Astrocyte (in vitro differentiated cells and primary cell): ENCODE measurements at regions not wholly inside any gene's neighbourhood (a gene's known extent, or its start where the extent isn't known, plus 50 kb on each side); places are given as distances from the start of the nearest gene placed in this dataset.

ENCODE experiments used
- DNase-seq: peaks from one replicate; pipeline ENCODE4 v3.0.0-alpha.2; 2010; ENCODE audit warnings: low read depth
- FAIRE-seq: peaks from 2 replicates; lab custom pipeline; 2011; peaks lifted over from hg19 to GRCh38; lab: Jason Lieb, UNC
- H2AFZ ChIP-seq: 2 replicates; pipeline ENCODE4 v1.6.0; 2012; ENCODE audit warnings: low read depth, low read length, inconsistent platforms
- H3K27ac ChIP-seq: 2 replicates; pipeline ENCODE4 v1.5.1; 2011; ENCODE audit warnings: low read depth, low read length, inconsistent platforms
- H3K27me3 ChIP-seq: 2 replicates; pipeline ENCODE4 v1.6.0; 2011; ENCODE audit warnings: low read length, inconsistent platforms; ENCODE audit not compliant: insufficient read depth
- H3K36me3 ChIP-seq: 2 replicates; pipeline ENCODE4 v1.5.1; 2011; ENCODE audit warnings: low read length, inconsistent platforms; ENCODE audit not compliant: insufficient read depth
- H3K4me1 ChIP-seq: 2 replicates; pipeline ENCODE4 v1.5.1; 2011; ENCODE audit warnings: low read length, inconsistent platforms; ENCODE audit not compliant: insufficient read depth
- H3K4me2 ChIP-seq: 2 replicates; pipeline ENCODE4 v1.6.0; 2012; ENCODE audit warnings: low read length, inconsistent platforms
- H3K4me3 ChIP-seq: 2 replicates; pipeline ENCODE4 v1.5.1; 2011; ENCODE audit warnings: low read depth, mild to moderate bottlenecking, low read length, inconsistent platforms; ENCODE audit not compliant: insufficient read depth
- H3K79me2 ChIP-seq: 2 replicates; pipeline ENCODE4 v1.6.0; 2012; ENCODE audit warnings: mild to moderate bottlenecking, low read length, inconsistent platforms; ENCODE audit not compliant: insufficient read depth
- H3K9ac ChIP-seq: 2 replicates; pipeline ENCODE4 v1.6.0; 2012; ENCODE audit warnings: mild to moderate bottlenecking, low read length, inconsistent platforms
- H3K9me3 ChIP-seq: 2 replicates; pipeline ENCODE4 v1.5.1; 2012; ENCODE audit warnings: low read depth, mild to moderate bottlenecking, low read length, inconsistent platforms; ENCODE audit not compliant: insufficient read depth
- H4K20me1 ChIP-seq: 2 replicates; pipeline ENCODE4 v1.6.0; 2012; ENCODE audit warnings: low read length, inconsistent platforms; ENCODE audit not compliant: insufficient read depth
- H3K27ac Mint-ChIP-seq: one replicate; pipeline ENCODE4 v1.8.0; 2021; ENCODE audit warnings: mild to moderate bottlenecking, mixed read lengths; ENCODE audit not compliant: unreplicated experiment
- H3K27me3 Mint-ChIP-seq: one replicate; pipeline ENCODE4 v1.8.0; 2021; ENCODE audit warnings: low read depth, mixed read lengths; ENCODE audit not compliant: unreplicated experiment
- H3K36me3 Mint-ChIP-seq: one replicate; pipeline ENCODE4 v1.8.0; 2021; ENCODE audit warnings: low read depth, mixed read lengths; ENCODE audit not compliant: unreplicated experiment
- H3K4me1 Mint-ChIP-seq: one replicate; pipeline ENCODE4 v1.8.0; 2021; ENCODE audit warnings: low read depth, mixed read lengths; ENCODE audit not compliant: unreplicated experiment
- H3K4me3 Mint-ChIP-seq: one replicate; pipeline ENCODE4 v1.8.0; 2021; ENCODE audit warnings: mild to moderate bottlenecking, moderate library complexity, mixed read lengths; ENCODE audit not compliant: unreplicated experiment
- H3K9me3 Mint-ChIP-seq: one replicate; pipeline ENCODE4 v1.8.0; 2021; ENCODE audit warnings: mild to moderate bottlenecking, mixed read lengths; ENCODE audit not compliant: unreplicated experiment
- EZH2 ChIP-seq: IDR thresholded peaks from 2 replicates; pipeline ENCODE4 v1.6.1; 2012; ENCODE audit warnings: mild to moderate bottlenecking, low read length, inconsistent platforms; ENCODE audit not compliant: insufficient read depth
- TF ChIP-seq, protein P1 (sequence below): IDR thresholded peaks from 2 replicates; pipeline ENCODE4 v1.5.1; 2011; ENCODE audit warnings: low read depth, mild to moderate bottlenecking, inconsistent platforms, low read length, moderate library complexity; ENCODE audit not compliant: insufficient read depth

DNA sequence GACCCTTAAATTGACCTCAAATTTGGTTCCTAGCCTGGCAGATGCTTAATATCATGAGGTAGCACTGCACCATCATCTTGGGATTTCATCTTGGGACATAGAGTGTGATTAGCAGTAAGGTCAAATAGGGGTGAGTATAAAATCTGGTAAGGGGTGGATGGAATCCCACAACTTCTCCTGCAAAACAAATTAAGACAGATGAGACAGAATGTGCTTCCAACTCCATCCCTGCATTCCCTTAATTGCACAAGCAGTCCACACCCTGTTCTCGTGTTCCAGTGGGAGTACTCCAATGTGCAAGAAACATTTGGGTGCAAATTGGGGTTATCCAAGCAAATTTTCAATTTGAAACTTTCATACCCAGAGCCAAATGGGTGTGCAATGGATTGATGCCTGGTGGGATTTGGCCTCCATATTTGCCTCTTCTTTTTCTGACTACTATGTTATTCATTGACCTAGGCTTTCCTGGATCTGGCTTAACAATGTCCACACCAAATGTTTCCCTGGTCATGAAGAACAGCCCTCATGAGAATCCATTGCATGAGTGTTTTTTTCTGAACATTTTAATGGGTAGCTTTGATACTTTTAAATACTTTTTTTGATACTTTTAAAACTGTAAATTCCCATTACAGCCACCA lies 785.0 kb upstream of the TSPY4 start:
- Mint-ChIP-seq H3K36me3 (no peaks in the 10 kb centered on the region), H3K9me3 (no peaks in the 10 kb centered on the region), H3K4me1 (no peaks in the 10 kb centered on the region), H3K27ac (no peak overlapping the region), H3K27me3 (no peaks in the 10 kb centered on the region), H3K4me3 (no peak overlapping the region)
- H3K79me2 ChIP-seq: no peaks in the 10 kb centered on the region
- H3K4me2 ChIP-seq: no peak overlapping the region
- TF ChIP-seq, protein P1, sequence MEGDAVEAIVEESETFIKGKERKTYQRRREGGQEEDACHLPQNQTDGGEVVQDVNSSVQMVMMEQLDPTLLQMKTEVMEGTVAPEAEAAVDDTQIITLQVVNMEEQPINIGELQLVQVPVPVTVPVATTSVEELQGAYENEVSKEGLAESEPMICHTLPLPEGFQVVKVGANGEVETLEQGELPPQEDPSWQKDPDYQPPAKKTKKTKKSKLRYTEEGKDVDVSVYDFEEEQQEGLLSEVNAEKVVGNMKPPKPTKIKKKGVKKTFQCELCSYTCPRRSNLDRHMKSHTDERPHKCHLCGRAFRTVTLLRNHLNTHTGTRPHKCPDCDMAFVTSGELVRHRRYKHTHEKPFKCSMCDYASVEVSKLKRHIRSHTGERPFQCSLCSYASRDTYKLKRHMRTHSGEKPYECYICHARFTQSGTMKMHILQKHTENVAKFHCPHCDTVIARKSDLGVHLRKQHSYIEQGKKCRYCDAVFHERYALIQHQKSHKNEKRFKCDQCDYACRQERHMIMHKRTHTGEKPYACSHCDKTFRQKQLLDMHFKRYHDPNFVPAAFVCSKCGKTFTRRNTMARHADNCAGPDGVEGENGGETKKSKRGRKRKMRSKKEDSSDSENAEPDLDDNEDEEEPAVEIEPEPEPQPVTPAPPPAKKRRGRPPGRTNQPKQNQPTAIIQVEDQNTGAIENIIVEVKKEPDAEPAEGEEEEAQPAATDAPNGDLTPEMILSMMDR: no peak
- no peak for TF ChIP-seq EZH2
- H3K9me3 ChIP-seq: no peaks in the 10 kb centered on the region
- no peak overlapping the region for H3K4me3 ChIP-seq
- no peak overlapping the region for H3K9ac ChIP-seq
- DNase-seq (no peak), FAIRE-seq (no peak)
- H3K4me1 ChIP-seq: no peaks in the 10 kb centered on the region
- no peaks in the 10 kb centered on the region for H3K27me3 ChIP-seq
- no peak overlapping the region for H2AFZ ChIP-seq
- no peaks in the 10 kb centered on the region for H3K36me3 ChIP-seq
- no peak overlapping the region for H3K27ac ChIP-seq
- no peaks in the 10 kb centered on the region for H4K20me1 ChIP-seq

DNA sequence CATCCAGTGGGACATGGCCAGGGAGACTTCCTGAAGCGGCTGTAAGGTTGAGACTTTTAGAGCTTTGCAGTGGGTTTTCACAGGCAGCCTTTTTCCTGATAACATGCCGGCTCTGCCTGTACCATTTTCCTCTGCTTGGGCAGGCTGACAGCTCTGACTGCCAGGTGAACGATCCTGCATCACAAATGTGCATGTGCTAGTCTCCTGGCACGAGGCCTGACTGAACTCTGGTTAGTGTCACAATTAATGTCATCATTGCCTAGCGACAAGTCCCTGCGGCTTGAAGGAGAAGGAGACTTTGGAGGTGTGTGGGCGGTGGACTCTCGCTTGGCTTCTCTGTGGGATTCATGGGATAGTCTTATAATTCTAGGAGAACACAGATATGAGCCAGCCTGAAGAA lies 783.6 kb upstream of the TSPY4 start:
- no peak overlapping the region for H3K9ac ChIP-seq
- no peaks in the 10 kb centered on the region for H3K4me1 ChIP-seq
- H3K9me3 ChIP-seq: no peaks in the 10 kb centered on the region
- no peak overlapping the region for H3K27ac ChIP-seq
- H4K20me1 ChIP-seq: no peaks in the 10 kb centered on the region
- no peaks in the 10 kb centered on the region for H3K27me3 ChIP-seq
- DNase-seq (no peak), FAIRE-seq (no peak)
- H3K36me3 Mint-ChIP-seq: no peaks in the 10 kb centered on the region
- no peaks in the 10 kb centered on the region for H3K36me3 ChIP-seq
- H3K79me2 ChIP-seq: no peaks in the 10 kb centered on the region
- H3K4me1 Mint-ChIP-seq: no peaks in the 10 kb centered on the region
- H3K4me3 ChIP-seq: no peak overlapping the region
- no peak overlapping the region for H2AFZ ChIP-seq
- no peak overlapping the region for H3K27ac Mint-ChIP-seq
- TF ChIP-seq, protein P1: no peak
- TF ChIP-seq EZH2: no peak
- H3K27me3 Mint-ChIP-seq: no peaks in the 10 kb centered on the region
- no peaks in the 10 kb centered on the region for H3K9me3 Mint-ChIP-seq
- no peak overlapping the region for H3K4me2 ChIP-seq
- H3K4me3 Mint-ChIP-seq: no peak overlapping the region

DNA sequence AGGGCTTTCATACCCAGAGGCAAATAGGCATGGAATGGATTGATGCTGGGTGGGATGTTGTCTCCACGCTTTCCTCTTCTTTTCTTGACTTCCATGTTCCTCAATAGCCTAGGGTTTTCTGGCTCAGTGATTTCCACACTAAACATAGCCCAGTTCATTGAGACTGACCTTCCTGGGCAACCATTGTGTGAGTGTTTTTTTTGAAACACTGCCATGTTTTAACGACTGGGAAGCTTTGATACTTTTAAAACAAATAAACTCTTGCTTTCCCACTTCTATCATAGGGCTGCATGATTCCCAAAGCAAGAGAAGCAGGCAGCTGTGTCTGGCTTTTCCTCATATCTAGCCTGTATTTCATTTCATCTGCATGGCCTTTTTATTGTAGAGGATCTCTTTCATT lies 775.9 kb upstream of the TSPY4 start:
- H3K27me3 Mint-ChIP-seq: no peaks in the 10 kb centered on the region
- no peaks in the 10 kb centered on the region for H3K9me3 Mint-ChIP-seq
- H3K4me2 ChIP-seq: no peak overlapping the region
- H3K27ac Mint-ChIP-seq: no peak overlapping the region
- DNase-seq (no peak), FAIRE-seq (no peak)
- no peak overlapping the region for H3K4me3 ChIP-seq
- H3K4me1 Mint-ChIP-seq: no peaks in the 10 kb centered on the region
- no peaks in the 10 kb centered on the region for H3K27me3 ChIP-seq
- H3K36me3 Mint-ChIP-seq: no peaks in the 10 kb centered on the region
- no peak overlapping the region for H2AFZ ChIP-seq
- H3K27ac ChIP-seq: no peak overlapping the region
- no peaks in the 10 kb centered on the region for H3K4me1 ChIP-seq
- no peaks in the 10 kb centered on the region for H3K9me3 ChIP-seq
- no peaks in the 10 kb centered on the region for H4K20me1 ChIP-seq
- no peaks in the 10 kb centered on the region for H3K79me2 ChIP-seq
- no peaks in the 10 kb centered on the region for H3K36me3 ChIP-seq
- H3K9ac ChIP-seq: no peak overlapping the region
- no peak for TF ChIP-seq EZH2
- TF ChIP-seq, protein P1: no peak
- H3K4me3 Mint-ChIP-seq: no peak overlapping the region
